GM13977 (cell line): ENCODE measurements at regions not wholly inside any gene's neighbourhood (a gene's known extent, or its start where the extent isn't known, plus 50 kb on each side); places are given as distances from the start of the nearest gene placed in this dataset.

Source experiments
- DNase-seq: peaks from one replicate; pipeline ENCODE4 v3.0.0; 2012; ENCODE audit warnings: low spot score
- in situ Hi-C: fragments of 300-500 bp; cut with MboI; formaldehyde crosslinking; loops from one replicate; pipeline ENCODE4 v1.12.0; 2022; ENCODE audit warnings: low sequenced_read_pairs, low pct_unique_long_range_greater_than_20kb, mixed read lengths, inconsistent platforms; ENCODE audit not compliant: unreplicated experiment
- TF ChIP-seq, protein P1 (sequence below): IDR thresholded peaks from 2 replicates; pipeline ENCODE4 v1.5.1; 2012; ENCODE audit warnings: mild to moderate bottlenecking, control low read depth; ENCODE audit not compliant: insufficient read depth; ENCODE audit errors: extremely low read depth, missing control alignments

GRCh38 chr19:28426730-28427225 lies 786.2 kb downstream of the UQCRFS1 start:
- TF ChIP-seq, protein P1, sequence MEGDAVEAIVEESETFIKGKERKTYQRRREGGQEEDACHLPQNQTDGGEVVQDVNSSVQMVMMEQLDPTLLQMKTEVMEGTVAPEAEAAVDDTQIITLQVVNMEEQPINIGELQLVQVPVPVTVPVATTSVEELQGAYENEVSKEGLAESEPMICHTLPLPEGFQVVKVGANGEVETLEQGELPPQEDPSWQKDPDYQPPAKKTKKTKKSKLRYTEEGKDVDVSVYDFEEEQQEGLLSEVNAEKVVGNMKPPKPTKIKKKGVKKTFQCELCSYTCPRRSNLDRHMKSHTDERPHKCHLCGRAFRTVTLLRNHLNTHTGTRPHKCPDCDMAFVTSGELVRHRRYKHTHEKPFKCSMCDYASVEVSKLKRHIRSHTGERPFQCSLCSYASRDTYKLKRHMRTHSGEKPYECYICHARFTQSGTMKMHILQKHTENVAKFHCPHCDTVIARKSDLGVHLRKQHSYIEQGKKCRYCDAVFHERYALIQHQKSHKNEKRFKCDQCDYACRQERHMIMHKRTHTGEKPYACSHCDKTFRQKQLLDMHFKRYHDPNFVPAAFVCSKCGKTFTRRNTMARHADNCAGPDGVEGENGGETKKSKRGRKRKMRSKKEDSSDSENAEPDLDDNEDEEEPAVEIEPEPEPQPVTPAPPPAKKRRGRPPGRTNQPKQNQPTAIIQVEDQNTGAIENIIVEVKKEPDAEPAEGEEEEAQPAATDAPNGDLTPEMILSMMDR: no peak
- no peak for DNase-seq
- in situ Hi-C loops: no loop called here

DNA sequence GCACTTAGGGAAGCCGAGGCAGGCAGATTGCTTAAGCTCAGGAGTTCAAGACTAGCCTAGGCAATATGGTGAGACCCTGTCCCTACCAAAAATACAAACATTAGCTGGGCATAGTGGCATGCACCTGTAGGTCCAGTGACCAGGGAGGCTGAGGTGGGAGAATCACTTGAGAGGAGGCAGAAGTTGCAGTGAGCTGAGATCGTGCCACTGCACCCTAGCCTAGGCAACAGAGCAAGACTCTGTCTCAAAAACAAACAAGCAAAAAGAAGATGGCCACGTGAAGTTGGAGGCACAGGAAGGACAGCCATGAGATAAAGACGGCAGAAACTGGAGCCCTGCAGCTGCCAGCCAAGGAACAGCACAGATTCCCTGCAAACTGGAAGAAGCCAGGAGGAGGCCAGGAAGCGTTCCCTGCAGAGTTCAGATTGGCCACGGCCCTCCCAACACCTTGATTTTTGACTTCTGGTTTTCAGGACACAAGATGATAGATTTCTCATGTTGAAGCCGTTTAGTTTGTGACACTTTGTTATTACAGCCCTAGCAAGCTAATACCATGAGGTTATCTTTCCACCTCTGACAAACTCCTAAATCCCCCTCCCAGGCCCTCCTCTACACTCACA lies 786.7 kb downstream of the UQCRFS1 start:
- TF ChIP-seq, protein P1: no peak
- in situ Hi-C loops: no loop called here
- DNase-seq: no peak

- no peak for DNase-seq
- in situ Hi-C loops: no loop called here
- TF ChIP-seq, protein P1: no peak
Observed at GRCh38 chr19:28425046-28425931, 787.7 kb downstream of the UQCRFS1 start.

DNA sequence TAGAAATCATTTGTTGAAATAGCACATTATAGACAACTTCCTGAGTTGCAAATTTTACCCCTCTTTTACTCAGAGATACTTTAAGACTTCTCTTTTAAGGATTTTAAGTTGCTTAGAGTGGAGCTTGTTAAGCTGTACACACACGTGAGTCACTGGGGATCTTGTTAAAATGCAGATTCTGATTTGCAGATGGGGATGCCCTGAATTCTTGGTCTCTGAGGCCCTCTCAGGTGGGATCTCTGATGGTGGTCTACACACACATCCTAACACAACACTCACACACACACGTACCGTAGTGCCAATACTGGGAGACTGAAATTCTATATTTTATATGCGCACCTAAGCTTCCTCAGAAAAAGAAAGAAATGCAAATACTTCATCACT lies 788.3 kb downstream of the UQCRFS1 start:
- DNase-seq: no peak
- TF ChIP-seq, protein P1: no peak
- in situ Hi-C loops: no loop called here

GRCh38 chr19:28424077-28424476 lies 788.9 kb downstream of the UQCRFS1 start:
- DNase-seq: no peak
- TF ChIP-seq, protein P1: no peak
- in situ Hi-C loops: no loop called here

DNA sequence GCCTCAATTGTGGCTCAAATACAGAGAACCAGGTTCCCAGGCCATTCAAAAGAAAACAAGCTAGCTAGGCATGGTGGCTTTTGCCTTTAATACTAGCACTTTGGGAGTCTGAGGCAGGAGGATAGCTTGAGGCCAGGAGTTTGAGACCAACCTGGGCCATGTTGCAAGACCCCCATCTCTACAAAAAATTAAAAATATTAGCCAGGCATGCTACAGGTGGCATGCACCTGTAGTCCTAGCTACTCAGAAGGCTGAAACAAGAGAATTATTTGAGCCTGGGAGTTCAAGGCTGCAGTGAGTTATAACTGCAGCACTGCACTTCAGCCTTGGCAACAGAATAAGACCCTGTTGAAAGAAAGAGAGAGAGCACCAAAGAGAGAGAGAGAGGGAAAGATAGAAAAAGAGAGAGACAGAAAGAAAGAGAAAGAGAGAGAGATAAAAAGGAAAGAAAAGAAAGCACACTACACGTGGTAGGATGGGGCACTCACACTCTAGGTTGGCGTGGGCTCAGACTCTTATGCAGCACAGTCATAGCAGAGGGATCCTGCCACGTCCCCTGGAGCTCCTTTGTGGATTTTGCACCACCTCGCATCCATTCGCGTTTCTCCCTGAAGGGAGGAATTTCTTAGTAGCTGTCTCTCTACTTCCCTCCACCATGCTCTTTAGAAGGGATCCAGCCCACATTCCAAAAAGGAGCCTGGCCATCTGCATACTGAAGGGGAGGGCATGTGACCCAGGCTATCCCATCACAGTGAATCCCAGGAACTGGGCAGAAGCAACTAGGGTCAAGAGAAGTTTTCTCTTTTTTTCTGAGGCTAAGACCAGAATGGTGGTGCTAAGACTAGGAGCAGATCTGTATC lies 789.9 kb downstream of the UQCRFS1 start:
- TF ChIP-seq, protein P1: no peak
- in situ Hi-C loops: no loop called here
- DNase-seq: no peak
